ENCODE measurements at regions not wholly inside any gene's neighbourhood (a gene's known extent, or its start where the extent isn't known, plus 50 kb on each side); places are given as distances from the start of the nearest gene placed in this dataset.

DNA sequence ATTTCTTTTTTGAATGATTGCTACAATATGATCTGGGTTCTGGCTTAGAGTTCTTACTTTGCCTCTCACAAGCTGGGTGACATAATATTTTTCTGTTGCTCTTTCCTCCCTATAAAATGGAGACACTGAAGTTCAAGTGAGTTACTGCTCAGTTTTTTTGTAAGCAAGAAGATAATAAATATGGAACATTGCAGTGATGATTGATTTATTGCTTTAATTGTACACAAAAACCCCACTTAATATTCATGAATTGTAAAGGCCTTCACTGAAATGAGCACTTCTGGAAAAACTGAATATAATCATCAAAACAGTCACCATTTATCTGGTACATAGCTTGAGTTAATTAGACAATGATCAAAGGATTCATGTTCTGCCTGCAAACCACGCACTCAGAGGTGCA lies 71.8 kb upstream of the NAP1L1 start (continued):
- TF ChIP-seq, protein P1, sequence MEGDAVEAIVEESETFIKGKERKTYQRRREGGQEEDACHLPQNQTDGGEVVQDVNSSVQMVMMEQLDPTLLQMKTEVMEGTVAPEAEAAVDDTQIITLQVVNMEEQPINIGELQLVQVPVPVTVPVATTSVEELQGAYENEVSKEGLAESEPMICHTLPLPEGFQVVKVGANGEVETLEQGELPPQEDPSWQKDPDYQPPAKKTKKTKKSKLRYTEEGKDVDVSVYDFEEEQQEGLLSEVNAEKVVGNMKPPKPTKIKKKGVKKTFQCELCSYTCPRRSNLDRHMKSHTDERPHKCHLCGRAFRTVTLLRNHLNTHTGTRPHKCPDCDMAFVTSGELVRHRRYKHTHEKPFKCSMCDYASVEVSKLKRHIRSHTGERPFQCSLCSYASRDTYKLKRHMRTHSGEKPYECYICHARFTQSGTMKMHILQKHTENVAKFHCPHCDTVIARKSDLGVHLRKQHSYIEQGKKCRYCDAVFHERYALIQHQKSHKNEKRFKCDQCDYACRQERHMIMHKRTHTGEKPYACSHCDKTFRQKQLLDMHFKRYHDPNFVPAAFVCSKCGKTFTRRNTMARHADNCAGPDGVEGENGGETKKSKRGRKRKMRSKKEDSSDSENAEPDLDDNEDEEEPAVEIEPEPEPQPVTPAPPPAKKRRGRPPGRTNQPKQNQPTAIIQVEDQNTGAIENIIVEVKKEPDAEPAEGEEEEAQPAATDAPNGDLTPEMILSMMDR (conservative IDR thresholded peaks at IDR 0.05; ENCODE audit: low read depth, low read length) = no peak
- TF ChIP-seq SMC3 (IDR thresholded peaks at IDR 0.05; ENCODE audit: low read depth, low read length) (no peak), BHLHE40 (IDR thresholded peaks at IDR 0.05; ENCODE audit: low read depth, low read length) (no peak)

DNA sequence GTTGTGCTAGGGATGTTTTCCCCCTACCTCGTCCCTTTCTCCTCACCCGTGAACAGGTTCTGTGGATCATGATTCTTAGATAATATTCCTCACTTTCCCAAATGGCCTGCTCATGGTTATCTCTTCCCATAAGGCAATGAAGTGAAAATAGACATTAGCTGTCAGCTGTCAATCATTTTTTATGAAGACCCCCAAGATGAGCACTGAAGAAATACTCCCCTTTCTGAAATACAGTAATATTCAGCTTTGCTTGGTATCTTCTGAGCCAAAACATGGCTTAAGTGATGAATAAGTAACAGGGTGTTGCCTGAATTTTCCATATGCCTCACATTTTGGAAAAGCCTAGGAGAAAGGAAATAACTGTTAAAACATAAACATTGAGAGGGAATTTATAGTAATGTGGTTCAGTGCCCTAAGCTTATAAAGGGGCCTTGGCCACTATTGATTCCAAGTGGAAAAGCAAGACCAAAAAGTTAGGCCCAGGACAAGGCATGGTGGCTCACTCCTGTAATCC lies 70.7 kb upstream of the NAP1L1 start:
- Histone ChIP-seq H2BK120ac (ENCODE audit: low read depth, low read length) (no peak overlapping the region), H3K9me1 (ENCODE audit: insufficient read depth, low read length) (peaks cover 3% of the 10 kb centered on the region), H3K27ac (ENCODE audit: insufficient read depth, low read length) (no peak overlapping the region), H3K14ac (replicated peaks; ENCODE audit: low read depth, low read length) (no peak overlapping the region), H2AK5ac (ENCODE audit: low read depth, low read length) (no peak overlapping the region), H2BK15ac (ENCODE audit: low read depth, low read length) (no peak overlapping the region), H3K9ac (ENCODE audit: low read depth, low read length) (no peak overlapping the region), H2AFZ (replicated peaks; ENCODE audit: low read length, poor library complexity) (no peak overlapping the region), H4K91ac (ENCODE audit: insufficient read depth, low read depth, low read length) (no peak overlapping the region), H3K56ac (ENCODE audit: extremely low read depth, insufficient read depth, low read length) (no peak overlapping the region), H3K9me3 (ENCODE audit: control insufficient read depth, insufficient read depth, low read length) (no peaks in the 10 kb centered on the region; the same call in 1 of the 2 replicates), H3K4ac (ENCODE audit: low read depth, low read length) (no peak overlapping the region), H2AK9ac (replicated peaks; ENCODE audit: low read depth, low read length, poor library complexity) (no peak overlapping the region), H3K36me3 (ENCODE audit: control insufficient read depth, insufficient read depth, low read length) (no peaks in the 10 kb centered on the region), H3K4me1 (ENCODE audit: control insufficient read depth, insufficient read depth, low read length) (peaks cover 5% of the 10 kb centered on the region; the same call in 1 of the 2 replicates), H2BK20ac (ENCODE audit: low read depth, low read length) (no peak overlapping the region), H3K79me1 (ENCODE audit: low read depth in 1 of 2, low read length in 2 of 2) (no peaks in the 10 kb centered on the region), H4K8ac (ENCODE audit: low read depth in 2 of 2, low read length in 2 of 2) (no peak overlapping the region), H2BK5ac (ENCODE audit: low read depth, low read length, poor library complexity, severe bottlenecking) (no peak overlapping the region), H3K18ac (ENCODE audit: low read depth, low read length) (no peak overlapping the region), H4K5ac (ENCODE audit: low read depth, low read length) (no peak overlapping the region), H3K27me3 (ENCODE audit: control insufficient read depth, insufficient read depth, low read length) (no peaks in the 10 kb centered on the region), H3K4me2 (ENCODE audit: low read depth, low read length) (no peak overlapping the region), H4K20me1 (ENCODE audit: insufficient read depth, low read length) (no peaks in the 10 kb centered on the region), H3K23ac (ENCODE audit: low read depth, low read length) (no peak overlapping the region), H3K4me3 (ENCODE audit: insufficient read depth, low read depth, low read length) (no peak overlapping the region)
- CTCF ChIA-PET = no interaction called here
- no CpG with 5 or more reads among the region's 2 CpGs for WGBS, 2 experiments (ENCODE audit: extremely low coverage in 2 of 2, insufficient read length in 1 of 2)
- in situ Hi-C loops (cut with MboI; ENCODE audit: low sequenced_read_pairs) = no loop called here
- BruUV-seq (replicated peaks) = no TSS peak
- dilution Hi-C loops (cut with HindIII; ENCODE audit: low sequenced_read_pairs, unreplicated experiment) = no loop called here
- intact Hi-C loops (cut with micrococcal nuclease) = no loop called here
- TF ChIP-seq CEBPB (IDR thresholded peaks at IDR 0.05; ENCODE audit: low read depth, low read length) (no peak), FOS (IDR thresholded peaks at IDR 0.05; ENCODE audit: low read depth, low read length) (no peak), BHLHE40 (IDR thresholded peaks at IDR 0.05; ENCODE audit: low read depth, low read length) (no peak)
- DNase-seq = no peak
- POLR2A ChIA-PET (ENCODE audit: unreplicated experiment) = no interaction called here
- no peak for ATAC-seq (ENCODE audit: low read depth)
